GM23338 (cell line): ENCODE measurements at regions not wholly inside any gene's neighbourhood (a gene's known extent, or its start where the extent isn't known, plus 50 kb on each side); places are given as distances from the start of the nearest gene placed in this dataset.

Experiments
- ATAC-seq: fragments of 200-7000 bp; cut with Tn5 transposase; 3 replicates; pipeline ENCODE4 v1.9.1; 2020
- DNase-seq: peaks from one replicate; pipeline ENCODE4 v3.0.0-alpha.2; 2015; ENCODE audit warnings: low spot score
- H2AFZ ChIP-seq: fragments of 200-600 bp; sonication (generic); 2 replicates; pipeline ENCODE4 v1.8.0; 2016; ENCODE audit warnings: antibody characterized with exemption, mild to moderate bottlenecking, moderate library complexity
- H3F3A ChIP-seq: fragments of 200-600 bp; sonication (generic); replicated peaks from 2 replicates; pipeline ENCODE4 v1.8.0; 2017; ENCODE audit warnings: antibody characterized with exemption, mixed run types, low read depth
- H3K27ac ChIP-seq: fragments of 200-600 bp; sonication (generic); 2 replicates; pipeline ENCODE4 v1.6.1; 2016; ENCODE audit warnings: low read depth
- H3K27me3 ChIP-seq: fragments of 200-600 bp; sonication (generic); 2 replicates; pipeline ENCODE4 v1.8.0; 2016; ENCODE audit warnings: mild to moderate bottlenecking, mixed run types, moderate library complexity; ENCODE audit not compliant: insufficient read depth
- H3K36me3 ChIP-seq: fragments of 200-600 bp; sonication (generic); 2 replicates; pipeline ENCODE4 v1.8.0; 2016; ENCODE audit warnings: mild to moderate bottlenecking; ENCODE audit not compliant: insufficient read depth
- H3K4me1 ChIP-seq: fragments of 200-600 bp; sonication (generic); 2 replicates; pipeline ENCODE4 v1.8.0; 2016; ENCODE audit warnings: mild to moderate bottlenecking, moderate library complexity; ENCODE audit not compliant: insufficient read depth
- H3K4me2 ChIP-seq: fragments of 200-600 bp; sonication (generic); 2 replicates; pipeline ENCODE4 v1.7.1; 2017; ENCODE audit warnings: mixed run types
- H3K4me3 ChIP-seq: fragments of 200-600 bp; sonication (generic); 2 replicates; pipeline ENCODE4 v1.6.1; 2016; ENCODE audit warnings: mixed run types
- H3K79me2 ChIP-seq: fragments of 200-600 bp; sonication (generic); replicated peaks from 2 replicates; pipeline ENCODE4 v1.8.0; 2017; ENCODE audit warnings: mild to moderate bottlenecking; ENCODE audit not compliant: insufficient read depth
- H3K9me2 ChIP-seq: fragments of 200-600 bp; sonication (generic); 2 replicates; pipeline ENCODE4 v1.8.0; 2017; ENCODE audit not compliant: insufficient read depth
- H4K20me1 ChIP-seq: fragments of 200-600 bp; sonication (generic); replicated peaks from 2 replicates; pipeline ENCODE4 v1.8.0; 2017; ENCODE audit warnings: mild to moderate bottlenecking; ENCODE audit not compliant: insufficient read depth
- H3K27ac Mint-ChIP-seq: 2 replicates; pipeline ENCODE4 v1.8.0; 2020; ENCODE audit warnings: inconsistent platforms, mild to moderate bottlenecking, moderate library complexity, mixed read lengths
- H3K27me3 Mint-ChIP-seq: 3 replicates; pipeline ENCODE4 v1.8.0; 2022; ENCODE audit warnings: low read depth, mild to moderate bottlenecking, moderate library complexity, mixed read lengths, inconsistent platforms; ENCODE audit not compliant: insufficient read depth, poor library complexity
- H3K36me3 Mint-ChIP-seq: 3 replicates; pipeline ENCODE4 v1.8.0; 2021; ENCODE audit warnings: low read depth, mild to moderate bottlenecking, inconsistent platforms, moderate library complexity, mixed read lengths
- H3K4me1 Mint-ChIP-seq: 3 replicates; pipeline ENCODE4 v1.8.0; 2020; ENCODE audit warnings: mild to moderate bottlenecking, inconsistent platforms, mixed read lengths
- H3K4me3 Mint-ChIP-seq: 3 replicates; pipeline ENCODE4 v1.8.0; 2021; ENCODE audit warnings: moderate library complexity, mild to moderate bottlenecking, inconsistent platforms, mixed read lengths
- H3K9me3 Mint-ChIP-seq: 3 replicates; pipeline ENCODE4 v1.8.0; 2020; ENCODE audit warnings: moderate library complexity, mild to moderate bottlenecking, inconsistent platforms, mixed read lengths
- EZH2phosphoT487 ChIP-seq: fragments of 200-600 bp; sonication (generic); IDR thresholded peaks from one replicate; pipeline ENCODE4 v1.8.1; 2018; ENCODE audit warnings: antibody characterized with exemption; ENCODE audit not compliant: unreplicated experiment
- JUNB ChIP-seq: IDR thresholded peaks from one replicate; pipeline ENCODE4 v1.6.1; 2016; ENCODE audit warnings: antibody characterized with exemption; ENCODE audit not compliant: unreplicated experiment
- NANOG ChIP-seq: IDR thresholded peaks from 2 replicates; pipeline ENCODE4 v1.6.1; 2016; ENCODE audit warnings: antibody characterized with exemption, borderline replicate concordance
- REST ChIP-seq: IDR thresholded peaks from one replicate; pipeline ENCODE4 v1.6.1; 2018; ENCODE audit warnings: antibody characterized with exemption; ENCODE audit not compliant: unreplicated experiment
- STAT1 ChIP-seq: IDR thresholded peaks from one replicate; pipeline ENCODE4 v1.6.1; 2016; ENCODE audit warnings: antibody characterized with exemption; ENCODE audit not compliant: unreplicated experiment
- ZNF331 ChIP-seq: fragments of 250-450 bp; sonication (Bioruptor Pico); IDR thresholded peaks from 2 replicates; pipeline ENCODE4 v1.5.0; 2020; ENCODE audit warnings: low read depth, mild to moderate bottlenecking, moderate library complexity
- TF ChIP-seq, protein P1 (sequence below): IDR thresholded peaks from 2 replicates; pipeline ENCODE4 v1.6.1; 2016; ENCODE audit warnings: antibody characterized with exemption
- TF ChIP-seq, protein P2 (sequence below), 2 experiments: fragments of 200-600 bp in 1 of 2; sonication (generic) in 1 of 2; conservative IDR thresholded peaks; 2 replicates each; pipeline versions ENCODE4 v1.5.1 to v1.6.1; 2016 to 2017; ENCODE audit warnings: antibody characterized with exemption in 2 of 2, low read depth in 2 of 2, mild to moderate bottlenecking in 2 of 2, moderate library complexity in 1 of 2

DNA sequence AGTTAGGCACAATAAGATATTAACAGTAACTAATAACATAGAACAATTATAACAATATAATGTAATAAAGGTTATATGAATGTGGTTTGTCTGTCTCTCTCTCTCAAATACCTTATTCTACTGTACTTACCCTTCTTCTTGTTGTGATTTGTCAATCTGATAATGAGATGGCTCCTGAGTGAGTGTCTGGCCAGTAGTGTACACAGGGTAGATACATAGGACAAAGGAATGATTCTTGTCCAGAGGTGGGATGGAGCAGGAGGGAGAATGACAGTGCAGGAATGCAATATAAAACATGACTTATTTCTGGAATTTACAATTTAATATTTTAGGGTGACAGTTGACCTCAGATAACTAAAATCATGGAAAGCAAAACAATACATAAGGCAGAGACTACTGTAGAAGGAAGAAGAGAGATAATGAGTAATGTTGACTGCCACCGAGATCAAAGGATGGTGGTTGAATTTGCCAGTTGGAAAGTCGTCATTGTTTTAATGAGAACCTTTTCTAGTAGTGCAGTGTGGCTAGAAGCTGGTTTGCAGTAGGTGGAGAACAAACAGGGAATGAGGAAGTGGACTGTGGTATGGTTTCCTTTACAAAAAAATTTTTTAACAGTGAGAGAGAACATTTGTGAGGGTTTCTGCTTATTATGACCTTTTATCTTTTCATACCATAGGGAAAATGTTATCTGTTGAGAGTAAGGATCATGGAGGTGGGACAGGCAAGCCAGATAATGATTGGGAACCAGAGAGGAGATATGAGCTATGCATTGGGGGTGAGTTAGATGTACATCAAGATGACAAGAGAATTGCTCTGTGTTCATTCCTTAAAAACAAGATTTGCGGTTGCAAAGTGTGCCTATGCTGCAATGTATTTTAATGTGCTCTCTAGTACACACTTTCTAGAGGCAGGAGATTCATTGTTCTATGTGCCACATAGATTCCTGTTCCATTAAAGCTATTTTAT, 458.3 kb downstream of the BTG1 start:
- Histone ChIP-seq H3K79me2 (no peaks in the 10 kb centered on the region), H3K4me1 (no peaks in the 10 kb centered on the region), H3F3A (no peaks in the 10 kb centered on the region), H2AFZ (no peak overlapping the region), H3K9me2 (no peaks in the 10 kb centered on the region), H3K27ac (no peak overlapping the region), H3K36me3 (no peaks in the 10 kb centered on the region), H3K4me3 (no peak overlapping the region), H3K27me3 (no peaks in the 10 kb centered on the region), H3K4me2 (no peak overlapping the region), H4K20me1 (no peaks in the 10 kb centered on the region)
- no peaks in the 10 kb centered on the region for H3K36me3 Mint-ChIP-seq
- H3K4me1 Mint-ChIP-seq: no peaks in the 10 kb centered on the region
- ATAC-seq (no peak), DNase-seq (no peak)
- no peak overlapping the region for H3K27ac Mint-ChIP-seq
- TF ChIP-seq, protein P1, sequence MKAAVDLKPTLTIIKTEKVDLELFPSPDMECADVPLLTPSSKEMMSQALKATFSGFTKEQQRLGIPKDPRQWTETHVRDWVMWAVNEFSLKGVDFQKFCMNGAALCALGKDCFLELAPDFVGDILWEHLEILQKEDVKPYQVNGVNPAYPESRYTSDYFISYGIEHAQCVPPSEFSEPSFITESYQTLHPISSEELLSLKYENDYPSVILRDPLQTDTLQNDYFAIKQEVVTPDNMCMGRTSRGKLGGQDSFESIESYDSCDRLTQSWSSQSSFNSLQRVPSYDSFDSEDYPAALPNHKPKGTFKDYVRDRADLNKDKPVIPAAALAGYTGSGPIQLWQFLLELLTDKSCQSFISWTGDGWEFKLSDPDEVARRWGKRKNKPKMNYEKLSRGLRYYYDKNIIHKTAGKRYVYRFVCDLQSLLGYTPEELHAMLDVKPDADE: no peak
- TF ChIP-seq ZNF331 (CRISPR knock-in tag) (no peak), EZH2phosphoT487 (no peak), STAT1 (no peak), REST (no peak)
- TF ChIP-seq, protein P2, sequence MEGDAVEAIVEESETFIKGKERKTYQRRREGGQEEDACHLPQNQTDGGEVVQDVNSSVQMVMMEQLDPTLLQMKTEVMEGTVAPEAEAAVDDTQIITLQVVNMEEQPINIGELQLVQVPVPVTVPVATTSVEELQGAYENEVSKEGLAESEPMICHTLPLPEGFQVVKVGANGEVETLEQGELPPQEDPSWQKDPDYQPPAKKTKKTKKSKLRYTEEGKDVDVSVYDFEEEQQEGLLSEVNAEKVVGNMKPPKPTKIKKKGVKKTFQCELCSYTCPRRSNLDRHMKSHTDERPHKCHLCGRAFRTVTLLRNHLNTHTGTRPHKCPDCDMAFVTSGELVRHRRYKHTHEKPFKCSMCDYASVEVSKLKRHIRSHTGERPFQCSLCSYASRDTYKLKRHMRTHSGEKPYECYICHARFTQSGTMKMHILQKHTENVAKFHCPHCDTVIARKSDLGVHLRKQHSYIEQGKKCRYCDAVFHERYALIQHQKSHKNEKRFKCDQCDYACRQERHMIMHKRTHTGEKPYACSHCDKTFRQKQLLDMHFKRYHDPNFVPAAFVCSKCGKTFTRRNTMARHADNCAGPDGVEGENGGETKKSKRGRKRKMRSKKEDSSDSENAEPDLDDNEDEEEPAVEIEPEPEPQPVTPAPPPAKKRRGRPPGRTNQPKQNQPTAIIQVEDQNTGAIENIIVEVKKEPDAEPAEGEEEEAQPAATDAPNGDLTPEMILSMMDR (conservative IDR thresholded peaks at IDR 0.05; ENCODE audit: low read depth in 2 of 2): no peak
- H3K4me3 Mint-ChIP-seq: no peak overlapping the region
- H3K27me3 Mint-ChIP-seq: no peaks in the 10 kb centered on the region
- no peaks in the 10 kb centered on the region for H3K9me3 Mint-ChIP-seq

- H3K27me3 Mint-ChIP-seq: no peaks in the 10 kb centered on the region
- no peaks in the 10 kb centered on the region for H3K9me2 ChIP-seq
- no peak overlapping the region for H3K4me3 ChIP-seq
- no peaks in the 10 kb centered on the region for H3K4me1 ChIP-seq
- DNase-seq (no peak), ATAC-seq (no peak)
- no peaks in the 10 kb centered on the region for H4K20me1 ChIP-seq
- H3K4me1 Mint-ChIP-seq: no peaks in the 10 kb centered on the region
- H3K79me2 ChIP-seq: no peaks in the 10 kb centered on the region
- H3K4me3 Mint-ChIP-seq: no peak overlapping the region
- no peak overlapping the region for H3K27ac ChIP-seq
- H3K27ac Mint-ChIP-seq: no peak overlapping the region
- H3K36me3 ChIP-seq: no peaks in the 10 kb centered on the region
- H3F3A ChIP-seq: no peaks in the 10 kb centered on the region
- no peak overlapping the region for H2AFZ ChIP-seq
- H3K9me3 Mint-ChIP-seq: no peaks in the 10 kb centered on the region
- no peaks in the 10 kb centered on the region for H3K27me3 ChIP-seq
- no peak overlapping the region for H3K4me2 ChIP-seq
- no peaks in the 10 kb centered on the region for H3K36me3 Mint-ChIP-seq
- TF ChIP-seq, protein P1: no peak
- TF ChIP-seq REST (no peak), JUNB (no peak), NANOG (no peak), ZNF331 (CRISPR knock-in tag) (no peak)
- TF ChIP-seq, protein P2 (conservative IDR thresholded peaks at IDR 0.05; ENCODE audit: low read depth in 2 of 2): no peak
These were observed 459.7 kb downstream of the BTG1 start for GRCh38 chr12:91685917-91686316.
